H9 (cell line): ENCODE measurements at regions not wholly inside any gene's neighbourhood (a gene's known extent, or its start where the extent isn't known, plus 50 kb on each side); places are given as distances from the start of the nearest gene placed in this dataset.

ENCODE experiments used
- DNase-seq: peaks from one replicate; pipeline ENCODE4 v3.0.0-alpha.2; 2017
- H2AFZ ChIP-seq: one replicate; pipeline ENCODE4 v1.6.1; 2013; ENCODE audit warnings: mild to moderate bottlenecking, low read length, control low read depth, moderate library complexity
- H2AK5ac ChIP-seq: 2 replicates; pipeline ENCODE4 v1.6.1; 2013; ENCODE audit warnings: low read length, control low read depth, mixed read lengths; ENCODE audit not compliant: insufficient read length
- H2BK120ac ChIP-seq: one replicate; pipeline ENCODE4 v1.6.1; 2013; ENCODE audit warnings: low read depth, mild to moderate bottlenecking, low read length, control low read depth, inconsistent platforms; ENCODE audit not compliant: poor library complexity, severe bottlenecking
- H2BK12ac ChIP-seq: 2 replicates; pipeline ENCODE4 v1.6.1; 2013; ENCODE audit warnings: low read length, control low read depth, mixed read lengths, low read depth; ENCODE audit not compliant: insufficient read length
- H2BK15ac ChIP-seq: 2 replicates; pipeline ENCODE4 v1.6.1; 2013; ENCODE audit warnings: low read depth, low read length, control low read depth
- H2BK20ac ChIP-seq: one replicate; pipeline ENCODE4 v1.6.1; 2013; ENCODE audit warnings: low read depth, mild to moderate bottlenecking, low read length, control low read depth, inconsistent platforms; ENCODE audit not compliant: poor library complexity, severe bottlenecking
- H2BK5ac ChIP-seq: 2 replicates; pipeline ENCODE4 v1.6.1; 2013; ENCODE audit warnings: low read length, control low read depth, mixed read lengths; ENCODE audit not compliant: insufficient read length
- H3K14ac ChIP-seq: 2 replicates; pipeline ENCODE4 v1.6.1; 2013; ENCODE audit warnings: low read length, control low read depth; ENCODE audit not compliant: insufficient read depth
- H3K18ac ChIP-seq: 2 replicates; pipeline ENCODE4 v1.6.1; 2013; ENCODE audit warnings: low read depth, mild to moderate bottlenecking, mixed read lengths, low read length, control low read depth; ENCODE audit not compliant: insufficient read length
- H3K23ac ChIP-seq: 2 replicates; pipeline ENCODE4 v1.6.1; 2013; ENCODE audit warnings: low read length, control low read depth, mixed read lengths, low read depth; ENCODE audit not compliant: insufficient read length
- H3K23me2 ChIP-seq: 2 replicates; pipeline ENCODE4 v1.6.1; 2013; ENCODE audit warnings: low read depth, mild to moderate bottlenecking, mixed read lengths, low read length, control low read depth; ENCODE audit not compliant: insufficient read length, poor library complexity, severe bottlenecking
- H3K27ac ChIP-seq: 2 replicates; pipeline ENCODE4 v1.5.1; 2013; ENCODE audit warnings: low read length, control low read depth, mixed read lengths, low read depth; ENCODE audit not compliant: insufficient read length
- H3K27me3 ChIP-seq: 2 replicates; pipeline ENCODE4 v1.6.1; 2013; ENCODE audit warnings: low read length, control low read depth, inconsistent platforms; ENCODE audit not compliant: insufficient read depth
- H3K4ac ChIP-seq: 2 replicates; pipeline ENCODE4 v1.6.1; 2013; ENCODE audit warnings: low read depth, mild to moderate bottlenecking, control low read depth, inconsistent platforms, low read length, moderate library complexity
- H3K4me1 ChIP-seq: 2 replicates; pipeline ENCODE4 v1.6.1; 2013; ENCODE audit warnings: low read length, control low read depth, inconsistent platforms; ENCODE audit not compliant: insufficient read depth
- H3K4me2 ChIP-seq: 2 replicates; pipeline ENCODE4 v1.6.1; 2013; ENCODE audit warnings: low read length, control low read depth, mixed read lengths; ENCODE audit not compliant: insufficient read length, insufficient read depth
- H3K56ac ChIP-seq: 2 replicates; pipeline ENCODE4 v1.6.1; 2013; ENCODE audit warnings: low read depth, mild to moderate bottlenecking, mixed read lengths, low read length, control low read depth; ENCODE audit not compliant: insufficient read length
- H3K79me1 ChIP-seq: 2 replicates; pipeline ENCODE4 v1.6.1; 2013; ENCODE audit warnings: low read depth, mild to moderate bottlenecking, moderate library complexity, low read length, control low read depth, inconsistent platforms; ENCODE audit not compliant: insufficient read depth, poor library complexity, severe bottlenecking
- H3K79me2 ChIP-seq: 2 replicates; pipeline ENCODE4 v1.6.1; 2013; ENCODE audit warnings: low read length, control low read depth, inconsistent platforms; ENCODE audit not compliant: insufficient read depth
- H3K9ac ChIP-seq: 2 replicates; pipeline ENCODE4 v1.6.1; 2013; ENCODE audit warnings: low read length, control low read depth, mixed read lengths; ENCODE audit not compliant: insufficient read length; ENCODE audit errors: extremely low read depth
- H3K9me3 ChIP-seq: one replicate; pipeline ENCODE4 v1.6.1; 2013; ENCODE audit warnings: low read depth, low read length, inconsistent platforms; ENCODE audit not compliant: control insufficient read depth
- H3T11ph ChIP-seq: one replicate; pipeline ENCODE4 v1.6.1; 2013; ENCODE audit warnings: mild to moderate bottlenecking, low read length, control low read depth, inconsistent platforms
- H4K20me1 ChIP-seq: one replicate; pipeline ENCODE4 v1.6.1; 2013; ENCODE audit not compliant: control insufficient read depth, insufficient read length, insufficient read depth
- H4K5ac ChIP-seq: 2 replicates; pipeline ENCODE4 v1.6.1; 2013; ENCODE audit warnings: low read depth, mild to moderate bottlenecking, mixed read lengths, low read length, control low read depth; ENCODE audit not compliant: insufficient read length
- H4K8ac ChIP-seq: replicated peaks from 2 replicates; pipeline ENCODE4 v1.6.1; 2013; ENCODE audit warnings: low read length, control low read depth, mixed read lengths, low read depth; ENCODE audit not compliant: insufficient read length
- H4K91ac ChIP-seq: 2 replicates; pipeline ENCODE4 v1.6.1; 2013; ENCODE audit warnings: low read depth, mild to moderate bottlenecking, moderate library complexity, mixed read lengths, low read length, control low read depth; ENCODE audit not compliant: insufficient read length
- H3K27ac Mint-ChIP-seq, 3 experiments: 2 replicates in 2 of 3; 3 replicates in 1 of 3; pipeline ENCODE4 v1.8.0; 2020 to 2021; ENCODE audit warnings: mixed read lengths in 3 of 3, mild to moderate bottlenecking in 1 of 3, moderate library complexity in 1 of 3
- H3K27me3 Mint-ChIP-seq: 2 replicates; pipeline ENCODE4 v1.8.0; 2021; ENCODE audit warnings: low read depth, mild to moderate bottlenecking, moderate library complexity, mixed read lengths
- H3K36me3 Mint-ChIP-seq, 3 experiments: 2 replicates in 2 of 3; 3 replicates in 1 of 3; pipeline ENCODE4 v1.8.0; 2020 to 2021; ENCODE audit warnings: low read depth in 3 of 3, mixed read lengths in 3 of 3; ENCODE audit not compliant: insufficient read depth in 1 of 3
- H3K4me1 Mint-ChIP-seq, 2 experiments: 2 replicates each; pipeline ENCODE4 v1.8.0; 2020; ENCODE audit warnings: mixed read lengths in 2 of 2
- H3K4me3 Mint-ChIP-seq, 2 experiments: 2 replicates in 1 of 2; 3 replicates in 1 of 2; pipeline ENCODE4 v1.8.0; 2020 to 2021; ENCODE audit warnings: mild to moderate bottlenecking in 2 of 2, mixed read lengths in 2 of 2, moderate library complexity in 1 of 2
- H3K9me3 Mint-ChIP-seq, 2 experiments: 2 replicates in 1 of 2; 3 replicates in 1 of 2; pipeline ENCODE4 v1.8.0; 2020; ENCODE audit warnings: mild to moderate bottlenecking in 2 of 2, mixed read lengths in 2 of 2, moderate library complexity in 1 of 2
- WGBS: extraction: QIAGEN DNeasy Blood & Tissue Kit; methylation state at CpG from one replicate; pipeline ENCODE4 v1.1.7; 2013; ENCODE audit warnings: missing lambda C conversion rate, low lambda C conversion rate, mixed read lengths; ENCODE audit not compliant: insufficient read length; ENCODE audit errors: extremely low coverage; 5-methylcytosine and 5-hydroxymethylcytosine counted together
- TF ChIP-seq, protein P1 (sequence below): fragments of 200-600 bp; sonication (generic); conservative IDR thresholded peaks from 3 replicates; pipeline ENCODE4 v1.8.0; 2021; ENCODE audit warnings: antibody characterized with exemption, mild to moderate bottlenecking

DNA sequence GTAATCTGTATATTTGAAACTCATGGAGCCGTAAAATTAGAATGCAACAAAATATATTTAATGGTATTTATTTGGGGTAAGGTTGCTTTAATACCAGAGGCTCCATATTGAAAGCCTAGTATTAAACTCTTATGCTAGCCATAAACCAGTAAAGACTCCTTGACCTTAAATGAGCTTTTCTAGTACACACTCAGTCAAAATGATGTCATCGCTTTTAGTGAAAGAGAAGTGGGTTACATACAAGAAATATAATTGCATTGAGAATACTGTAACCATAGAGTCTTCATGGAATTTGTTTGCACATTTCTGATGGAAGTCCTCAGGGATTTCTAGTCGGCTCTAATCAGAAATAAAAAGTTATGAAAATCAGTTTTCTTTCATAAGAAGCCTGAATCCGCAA, 757.6 kb downstream of the GBE1 start:
- H3T11ph ChIP-seq = no peak overlapping the region
- no peaks in the 10 kb centered on the region for H3K27me3 ChIP-seq
- no peaks in the 10 kb centered on the region for H3K4me1 ChIP-seq
- DNase-seq = no peak
- Mint-ChIP-seq H3K27me3 (no peaks in the 10 kb centered on the region), H3K4me3 (no peak overlapping the region), H3K9me3 (peaks cover 0 to 3% of the 10 kb centered on the region in 2 experiments; a peak in 1 of 5 replicates), H3K4me1 (no peaks in the 10 kb centered on the region), H3K27ac (no peak overlapping the region), H3K36me3 (no peaks in the 10 kb centered on the region; a peak in 1 of 7 replicates)
- no peak overlapping the region for H2AK5ac ChIP-seq
- TF ChIP-seq, protein P1, sequence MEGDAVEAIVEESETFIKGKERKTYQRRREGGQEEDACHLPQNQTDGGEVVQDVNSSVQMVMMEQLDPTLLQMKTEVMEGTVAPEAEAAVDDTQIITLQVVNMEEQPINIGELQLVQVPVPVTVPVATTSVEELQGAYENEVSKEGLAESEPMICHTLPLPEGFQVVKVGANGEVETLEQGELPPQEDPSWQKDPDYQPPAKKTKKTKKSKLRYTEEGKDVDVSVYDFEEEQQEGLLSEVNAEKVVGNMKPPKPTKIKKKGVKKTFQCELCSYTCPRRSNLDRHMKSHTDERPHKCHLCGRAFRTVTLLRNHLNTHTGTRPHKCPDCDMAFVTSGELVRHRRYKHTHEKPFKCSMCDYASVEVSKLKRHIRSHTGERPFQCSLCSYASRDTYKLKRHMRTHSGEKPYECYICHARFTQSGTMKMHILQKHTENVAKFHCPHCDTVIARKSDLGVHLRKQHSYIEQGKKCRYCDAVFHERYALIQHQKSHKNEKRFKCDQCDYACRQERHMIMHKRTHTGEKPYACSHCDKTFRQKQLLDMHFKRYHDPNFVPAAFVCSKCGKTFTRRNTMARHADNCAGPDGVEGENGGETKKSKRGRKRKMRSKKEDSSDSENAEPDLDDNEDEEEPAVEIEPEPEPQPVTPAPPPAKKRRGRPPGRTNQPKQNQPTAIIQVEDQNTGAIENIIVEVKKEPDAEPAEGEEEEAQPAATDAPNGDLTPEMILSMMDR = no peak
- H4K8ac ChIP-seq = no peak overlapping the region
- H4K20me1 ChIP-seq = no peaks in the 10 kb centered on the region
- H3K56ac ChIP-seq = no peak overlapping the region
- no peak overlapping the region for H3K4me2 ChIP-seq
- H3K23me2 ChIP-seq = no peaks in the 10 kb centered on the region
- WGBS = no CpG with 5 or more reads among the region's 4 CpGs
- no peak overlapping the region for H3K27ac ChIP-seq
- H2BK20ac ChIP-seq = no peak overlapping the region
- H3K9me3 ChIP-seq = no peaks in the 10 kb centered on the region
- H3K14ac ChIP-seq = no peak overlapping the region
- no peak overlapping the region for H2AFZ ChIP-seq
- no peak overlapping the region for H2BK120ac ChIP-seq
- no peak overlapping the region for H2BK12ac ChIP-seq
- no peak overlapping the region for H3K4ac ChIP-seq
- no peak overlapping the region for H2BK5ac ChIP-seq
- no peaks in the 10 kb centered on the region for H3K79me2 ChIP-seq
- no peak overlapping the region for H2BK15ac ChIP-seq
- no peak overlapping the region for H3K23ac ChIP-seq
- no peak overlapping the region for H3K9ac ChIP-seq
- H3K18ac ChIP-seq = no peak overlapping the region
- no peaks in the 10 kb centered on the region for H3K79me1 ChIP-seq
- H4K5ac ChIP-seq = no peak overlapping the region
- no peak overlapping the region for H4K91ac ChIP-seq
